CD4-positive, alpha-beta T cell treated with Interleukin-15 for 4 hours (primary cell): ENCODE measurements at regions not wholly inside any gene's neighbourhood (a gene's known extent, or its start where the extent isn't known, plus 50 kb on each side); places are given as distances from the start of the nearest gene placed in this dataset.
A peak's percentile ranks its signal among the peaks of the same experiment; 100 is the strongest.

ENCODE experiments used
- DNase-seq: peaks from one replicate; pipeline ENCODE4 v3.0.0-alpha.2; 2020; ENCODE audit warnings: low spot score

GRCh38 chr18:42268186-42268725, 313.2 kb downstream of the PIK3C3 start:
- no peak for DNase-seq

- no peak for DNase-seq
These were observed 313.8 kb downstream of the PIK3C3 start for GRCh38 chr18:42268798-42269197.

DNA sequence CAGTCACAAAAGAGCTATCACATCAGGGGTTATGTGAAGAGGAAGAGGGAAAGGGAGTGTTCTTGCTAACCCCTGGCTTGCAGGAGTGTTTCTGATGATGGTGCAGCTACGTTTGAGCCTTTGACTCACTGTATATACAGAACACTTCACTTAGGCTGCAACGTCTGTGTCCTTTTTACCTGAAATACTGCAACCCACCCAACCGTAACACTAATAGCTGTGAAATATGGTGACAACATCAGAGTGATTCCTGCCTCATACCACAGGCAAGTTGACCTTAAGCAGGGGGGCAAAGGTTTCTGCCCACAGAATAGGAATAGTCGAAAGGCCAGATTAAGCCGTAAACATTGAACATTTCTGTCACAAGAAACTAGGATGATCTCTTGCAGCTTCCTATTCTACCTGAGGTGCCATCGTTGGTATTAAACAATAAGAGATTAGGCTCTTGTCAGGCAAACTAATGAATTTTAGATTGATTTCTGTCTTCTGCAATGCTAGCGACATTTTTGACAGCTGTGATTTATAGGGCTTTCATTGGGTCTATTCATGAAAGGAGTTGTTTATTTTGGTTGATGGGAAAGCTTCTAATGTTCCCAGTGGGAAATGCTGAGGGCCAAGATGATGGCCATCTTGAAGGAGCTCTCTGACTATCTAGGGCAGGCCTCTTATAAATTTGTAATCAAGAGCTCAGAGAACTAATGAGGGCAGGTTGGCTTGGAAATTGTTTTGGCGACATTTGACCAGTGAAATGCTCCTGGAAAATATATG, 316.8 kb downstream of the PIK3C3 start:
- DNase-seq: no peak

DNA sequence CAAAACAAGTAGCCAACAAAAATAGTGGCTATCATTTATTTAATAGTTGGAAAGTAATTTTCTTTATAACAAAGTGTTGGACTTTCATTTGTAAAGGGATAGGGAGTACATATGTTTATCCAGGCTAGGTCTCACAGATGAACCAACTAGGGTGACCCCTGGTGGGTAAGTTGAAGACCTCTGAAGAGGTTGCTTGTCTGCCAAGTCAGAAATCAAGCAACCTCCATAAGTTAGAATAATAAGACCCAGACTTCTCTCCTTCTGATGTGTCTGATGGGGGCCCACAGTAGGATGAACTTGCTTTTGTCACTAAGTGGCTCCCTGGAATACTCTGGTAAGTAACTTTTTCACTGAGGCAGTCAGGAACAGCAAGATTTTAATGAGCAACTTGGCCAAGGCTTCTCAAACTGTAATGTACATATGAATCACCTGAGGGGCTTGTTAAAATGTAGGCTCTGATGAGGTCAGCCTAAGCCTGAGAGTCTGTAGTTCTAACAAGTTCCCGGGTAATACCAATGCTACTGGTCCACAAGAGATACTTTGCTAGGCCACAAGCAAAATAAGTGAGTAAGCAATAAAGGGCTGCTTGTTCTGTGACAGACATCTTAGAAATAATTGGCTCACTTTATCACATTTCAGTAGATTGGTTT, 319.6 kb downstream of the PIK3C3 start:
- DNase-seq: no peak

GRCh38 chr18:42275138-42275535, 320.1 kb downstream of the PIK3C3 start:
- DNase-seq: no peak

GRCh38 chr18:42275949-42276730, 321.1 kb downstream of the PIK3C3 start:
- DNase-seq: no peak

GRCh38 chr18:42281124-42281523, 326.1 kb downstream of the PIK3C3 start:
- no peak for DNase-seq

- no peak for DNase-seq
These were observed 326.8 kb downstream of the PIK3C3 start for GRCh38 chr18:42281851-42282250.

- DNase-seq: no peak
These were observed 332.0 kb downstream of the PIK3C3 start for GRCh38 chr18:42287047-42287446.

DNA sequence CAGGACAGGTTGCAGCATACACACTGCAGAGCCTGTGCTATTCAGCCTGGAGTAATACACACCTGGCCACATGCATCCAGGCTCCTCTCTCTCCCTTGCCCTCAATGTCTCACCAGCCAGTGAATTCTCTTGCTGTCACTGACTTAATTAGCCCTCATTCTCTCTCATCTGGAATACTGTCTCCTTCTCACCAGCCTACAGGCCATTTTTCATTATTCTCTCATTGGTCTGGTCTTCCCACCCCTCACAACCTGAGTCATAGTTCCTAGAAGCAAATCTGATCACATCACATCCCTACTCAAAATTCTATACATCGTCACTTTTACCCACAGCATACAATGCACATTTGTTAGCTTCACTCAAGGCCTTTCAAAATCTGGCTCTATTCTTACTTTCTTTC, 333.1 kb downstream of the PIK3C3 start:
- DNase-seq: no peak

GRCh38 chr18:42289526-42289925, 334.5 kb downstream of the PIK3C3 start:
- DNase-seq: no peak

GRCh38 chr18:42290318-42291307, 335.6 kb downstream of the PIK3C3 start:
- DNase-seq: no peak

- no peak for DNase-seq
These were observed 337.6 kb downstream of the PIK3C3 start for GRCh38 chr18:42292654-42293053.

- DNase-seq: no peak
These were observed 341.2 kb downstream of the PIK3C3 start for GRCh38 chr18:42296192-42296591.

DNA sequence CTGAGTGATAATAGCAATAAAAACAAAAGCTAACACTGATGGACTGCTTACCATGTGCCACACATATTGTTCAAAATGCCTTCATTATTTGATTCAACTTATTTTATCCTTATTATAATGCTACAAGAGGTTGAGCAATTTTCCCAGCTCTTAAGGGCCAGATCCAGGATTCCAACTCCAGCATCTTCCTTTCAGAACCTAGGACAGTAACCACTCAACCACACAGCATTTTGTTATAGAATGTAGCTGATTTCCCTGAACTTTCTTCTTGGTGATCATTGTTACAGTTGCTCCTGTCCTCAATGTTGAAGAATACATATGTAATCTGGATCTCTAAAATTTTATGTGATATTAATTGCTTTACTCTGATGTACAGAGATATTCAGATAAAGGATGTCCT, 341.7 kb downstream of the PIK3C3 start:
- no peak for DNase-seq

GRCh38 chr18:42298759-42299675, 344.0 kb downstream of the PIK3C3 start:
- DNase-seq: peak; percentile 48

GRCh38 chr18:42305869-42306593, 351.0 kb downstream of the PIK3C3 start:
- no peak for DNase-seq

- DNase-seq: no peak
These were observed 351.6 kb downstream of the PIK3C3 start for GRCh38 chr18:42306594-42306980.

DNA sequence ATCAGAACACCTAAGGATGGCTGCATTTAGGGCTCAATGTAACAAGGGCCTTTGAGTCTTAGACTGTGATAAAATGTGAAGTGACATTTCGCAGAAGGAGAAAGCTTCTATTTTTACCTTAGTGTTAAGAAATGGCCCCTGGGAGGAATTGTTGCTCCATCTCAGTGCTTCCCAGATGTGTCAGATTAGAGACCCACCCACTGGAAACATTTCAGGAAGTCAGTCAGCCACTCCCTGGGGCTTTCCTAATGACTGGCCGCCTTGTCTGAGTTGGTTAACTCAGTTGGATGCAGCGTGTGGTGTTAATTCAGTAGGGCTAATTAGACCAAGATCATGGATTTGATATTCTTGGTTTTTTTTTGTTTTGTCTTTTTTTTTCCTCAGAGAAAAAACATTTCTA, 355.9 kb downstream of the PIK3C3 start:
- no peak for DNase-seq

- no peak for DNase-seq
These were observed 371.7 kb downstream of the PIK3C3 start for GRCh38 chr18:42326752-42327151.
